AML-193 (cell line): ENCODE measurements at regions not wholly inside any gene's neighbourhood (a gene's known extent, or its start where the extent isn't known, plus 50 kb on each side); places are given as distances from the start of the nearest gene placed in this dataset.
A peak's percentile ranks its signal among the peaks of the same experiment; 100 is the strongest.

Experiments used
- DNase-seq, 2 experiments: peaks; one replicate each; lab custom pipeline; 2025; lab: John Stamatoyannopoulos, UW

GRCh38 chr3:72141264-72141663, 356.3 kb upstream of the PROK2 start:
- DNase-seq: peak; percentile 9 to 15

- DNase-seq: no peak
Observed at GRCh38 chr3:72139316-72139715, 354.4 kb upstream of the PROK2 start.

- DNase-seq: no peak
Observed at GRCh38 chr3:72137865-72138861, 353.2 kb upstream of the PROK2 start.

GRCh38 chr3:72135636-72136035, 350.7 kb upstream of the PROK2 start:
- no peak for DNase-seq

- no peak for DNase-seq
Observed at GRCh38 chr3:72134989-72135451, 350.1 kb upstream of the PROK2 start.

DNA sequence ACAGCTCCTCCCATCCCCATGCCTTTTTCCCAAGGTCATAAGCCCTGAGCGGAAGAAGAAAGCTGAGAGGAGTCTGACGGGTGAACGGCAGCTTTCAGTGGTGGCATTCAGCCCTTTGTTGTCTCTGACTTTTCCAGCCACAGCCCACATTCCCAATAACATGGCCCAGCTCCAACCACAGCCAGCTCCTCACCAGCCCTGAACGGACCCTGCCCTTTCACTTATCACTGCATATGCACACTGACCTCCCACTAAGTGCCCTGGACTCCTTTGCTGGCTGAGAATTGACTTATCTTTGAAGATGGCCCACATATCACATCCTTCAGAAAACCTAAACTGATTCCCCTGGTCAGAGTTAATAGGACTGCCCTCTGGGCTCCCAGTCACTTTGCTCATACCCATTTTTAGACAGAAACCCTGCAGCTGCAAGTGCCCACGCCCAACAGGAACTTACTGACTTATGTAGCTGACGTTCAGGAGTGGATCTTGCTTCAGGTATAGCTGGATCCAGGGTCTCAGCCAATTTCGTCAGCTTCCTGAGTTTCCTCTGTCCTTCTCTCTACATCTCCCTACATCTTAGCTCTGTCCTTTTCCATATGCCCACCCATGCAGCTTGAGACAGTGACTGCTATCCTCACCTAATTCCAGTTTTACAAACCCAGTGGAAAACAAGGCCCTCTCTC, 348.5 kb upstream of the PROK2 start:
- DNase-seq: no peak

DNA sequence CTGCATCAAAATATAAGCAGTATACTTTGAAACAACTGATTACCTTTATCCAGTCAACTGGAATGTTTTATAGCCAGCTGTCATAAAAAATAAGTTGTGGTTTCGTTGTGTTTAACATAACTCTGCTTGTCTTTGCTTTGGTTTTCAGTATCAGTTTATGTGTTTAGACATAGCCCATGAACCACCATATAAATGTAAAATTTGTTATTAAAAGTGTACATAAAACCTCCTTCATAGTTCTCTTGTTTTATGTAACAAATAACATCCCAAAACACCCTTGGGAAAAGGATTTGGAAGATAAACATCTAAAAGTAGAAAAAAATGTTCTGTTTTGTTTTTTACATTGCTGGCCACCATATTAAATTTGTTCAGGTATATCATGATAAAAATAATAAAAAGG, 347.0 kb upstream of the PROK2 start:
- DNase-seq: no peak

DNA sequence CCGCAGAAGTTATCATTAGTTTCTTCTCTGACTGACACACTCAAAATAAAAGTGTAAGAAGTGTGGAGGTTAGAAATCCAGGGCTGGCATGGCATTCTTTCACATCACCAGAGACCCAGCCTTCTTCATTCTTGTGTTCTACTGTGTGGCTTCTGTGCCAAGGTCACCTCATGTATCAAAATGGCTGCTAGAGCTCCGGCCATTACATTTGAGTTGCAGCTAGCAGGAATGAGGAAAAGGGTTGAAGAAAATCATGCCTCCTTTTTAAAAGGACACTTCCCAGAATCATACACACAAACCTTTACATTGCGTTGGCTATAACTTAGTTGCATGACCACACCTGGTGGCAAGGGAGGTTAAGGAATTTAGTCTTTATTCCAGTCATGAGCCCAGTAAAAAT, 345.6 kb upstream of the PROK2 start:
- no peak for DNase-seq

DNA sequence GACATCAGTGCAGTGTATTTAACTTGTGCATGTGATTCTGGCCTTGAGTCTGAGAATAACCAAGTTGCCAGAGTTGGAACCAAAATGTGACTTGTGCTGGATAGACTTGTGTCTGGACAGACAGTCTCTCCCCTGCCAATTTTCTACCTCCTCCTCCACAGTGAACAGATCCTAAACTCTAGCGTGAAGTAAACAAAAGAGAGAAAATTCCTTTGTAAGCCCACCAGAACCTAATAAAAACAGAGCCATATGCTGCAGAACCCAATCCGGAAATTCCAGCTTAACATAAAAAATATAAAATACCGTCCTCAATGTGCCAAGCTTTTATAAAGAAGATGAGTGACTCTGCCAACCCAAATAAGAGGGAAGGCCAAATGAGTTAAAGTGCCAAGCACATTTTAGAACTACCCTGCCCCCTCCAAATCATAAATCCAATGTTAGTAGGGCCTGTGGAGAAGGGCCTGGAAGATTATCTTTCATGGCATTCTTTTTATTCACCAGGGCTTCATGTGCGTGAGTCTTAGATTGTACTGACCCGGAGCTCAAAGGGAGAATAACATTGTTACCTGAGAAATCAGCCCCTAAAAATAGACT, 344.6 kb upstream of the PROK2 start:
- no peak for DNase-seq

- no peak for DNase-seq
Observed at GRCh38 chr3:72128921-72129320, 344.0 kb upstream of the PROK2 start.

DNA sequence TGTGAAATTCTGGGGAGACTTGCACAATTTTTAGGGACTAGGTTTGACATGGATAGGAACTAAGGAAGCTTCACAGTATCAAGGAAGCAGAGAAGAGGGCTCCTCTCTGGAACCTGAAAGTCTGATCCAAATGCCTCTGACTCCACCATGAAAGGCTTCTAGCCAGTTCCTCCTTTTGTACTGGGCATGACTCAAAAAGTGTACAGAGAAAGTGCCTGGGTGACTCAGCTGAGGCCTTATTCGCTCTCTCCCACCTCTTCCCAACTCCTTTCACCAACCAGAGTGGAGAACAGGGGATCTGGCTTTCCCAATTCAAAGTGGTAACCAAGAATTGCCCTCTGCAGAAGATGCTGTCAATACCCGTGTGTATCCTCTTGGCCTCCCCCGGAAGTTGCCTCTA, 342.9 kb upstream of the PROK2 start:
- DNase-seq: no peak

DNA sequence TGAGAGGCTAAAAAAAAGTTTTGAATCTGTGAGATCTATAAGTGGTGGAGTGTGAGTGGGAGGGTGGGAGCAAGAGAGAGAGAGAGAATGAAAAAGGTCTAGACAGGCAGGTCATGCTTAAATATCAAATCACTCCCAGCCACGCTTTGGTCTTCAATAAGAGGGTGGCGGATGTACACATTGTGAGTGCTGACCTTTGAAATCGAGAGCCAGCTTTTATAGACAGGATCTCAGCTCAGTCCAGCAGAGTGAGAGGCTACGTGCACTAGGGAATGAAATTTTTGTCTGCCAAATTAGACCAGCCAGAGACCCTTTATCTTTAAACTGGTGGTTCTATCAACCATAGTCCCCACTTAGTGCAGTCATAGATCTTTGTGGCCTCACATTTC, 342.3 kb upstream of the PROK2 start:
- no peak for DNase-seq

GRCh38 chr3:72126441-72127223, 341.7 kb upstream of the PROK2 start:
- no peak for DNase-seq

GRCh38 chr3:72123908-72124441, 339.0 kb upstream of the PROK2 start:
- DNase-seq: no peak

GRCh38 chr3:72120806-72121778, 336.1 kb upstream of the PROK2 start:
- DNase-seq: no peak

- no peak for DNase-seq
Observed at GRCh38 chr3:72120039-72120438, 335.1 kb upstream of the PROK2 start.

DNA sequence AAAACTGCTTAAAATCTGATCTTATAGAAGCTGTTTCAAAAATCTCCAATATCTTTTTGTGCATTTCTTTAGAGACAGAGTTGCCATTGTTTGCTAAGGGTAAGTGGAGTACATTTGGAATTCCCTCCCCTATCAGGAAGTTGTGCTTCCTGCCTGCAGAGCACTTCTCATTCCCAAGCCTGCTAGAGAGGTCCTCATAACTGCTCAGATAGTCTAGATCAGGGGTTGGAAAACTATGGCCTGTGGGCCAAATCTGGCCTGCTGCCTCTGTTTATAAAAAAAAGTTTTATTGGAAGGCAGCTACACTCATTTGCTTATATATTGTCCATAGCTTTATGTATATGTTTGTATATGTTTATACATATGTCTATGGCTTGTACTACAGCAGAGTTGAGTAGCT, 333.7 kb upstream of the PROK2 start:
- no peak for DNase-seq

DNA sequence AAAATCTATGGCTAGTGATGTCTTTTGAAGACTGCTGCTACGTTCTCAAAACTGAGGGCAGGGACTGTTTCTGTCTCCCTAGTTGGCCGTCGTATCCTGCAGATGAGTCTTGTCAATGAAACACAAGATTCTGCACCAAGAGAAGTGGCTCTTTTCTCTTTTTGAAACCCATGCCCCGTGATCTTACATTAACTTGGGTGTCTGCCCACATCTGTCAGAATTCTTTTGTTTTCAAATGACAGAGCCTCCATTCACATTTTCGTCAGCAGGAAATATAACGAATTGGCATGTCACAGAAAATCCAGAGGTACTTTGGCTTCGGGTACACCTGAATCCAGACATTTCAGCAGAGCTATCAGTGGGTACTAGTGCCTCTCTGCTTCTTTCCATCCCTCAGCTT, 331.3 kb upstream of the PROK2 start:
- DNase-seq: no peak

DNA sequence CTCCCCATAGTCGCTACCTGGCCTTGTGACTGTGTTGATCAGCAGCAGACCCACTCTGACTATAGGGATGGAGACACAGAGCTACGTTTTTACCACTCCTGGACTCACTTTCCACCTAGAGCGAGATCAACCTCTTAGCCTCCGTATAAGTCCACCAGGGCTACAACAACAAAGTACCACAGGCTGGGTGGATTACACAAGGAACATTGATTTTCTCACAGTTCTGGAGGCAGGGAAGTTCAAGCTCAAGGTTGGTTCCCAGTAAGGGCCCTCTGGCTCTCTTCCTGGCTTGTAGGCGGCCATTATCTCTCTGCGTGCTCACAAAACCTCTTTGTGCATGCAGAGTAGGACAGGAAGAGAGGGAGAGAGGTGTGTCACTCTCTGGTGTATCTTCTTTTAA, 330.4 kb upstream of the PROK2 start:
- DNase-seq: no peak

DNA sequence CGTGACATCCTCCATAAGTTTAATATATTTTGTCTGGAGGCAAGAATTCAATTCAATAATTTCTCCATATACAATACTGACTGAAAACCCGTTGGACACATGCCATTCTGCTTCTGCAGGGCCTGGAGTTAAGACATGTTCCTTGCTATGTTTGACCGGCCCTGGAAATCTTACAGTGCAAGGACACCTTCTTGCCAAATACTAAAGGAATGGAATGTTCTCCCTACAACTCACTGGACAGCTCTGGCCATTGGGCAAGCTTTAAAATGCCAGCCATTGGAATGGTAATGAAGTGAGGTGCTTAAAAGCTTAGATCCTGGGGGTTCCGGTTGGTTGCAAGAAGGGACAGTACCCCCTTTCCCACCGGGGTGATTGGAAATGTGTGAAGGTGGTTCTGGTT, 329.8 kb upstream of the PROK2 start:
- DNase-seq: no peak

GRCh38 chr3:72113964-72114363, 329.0 kb upstream of the PROK2 start:
- DNase-seq: no peak
